ENCODE measurements at regions not wholly inside any gene's neighbourhood (a gene's known extent, or its start where the extent isn't known, plus 50 kb on each side); places are given as distances from the start of the nearest gene placed in this dataset.
A peak's percentile ranks its signal among the peaks of the same experiment; 100 is the strongest.
"Not testable (repeated sequence)": the region's sequence is repeated elsewhere in the genome, so short reads cannot be mapped to it uniquely, and the experiment has no call there.

DNA sequence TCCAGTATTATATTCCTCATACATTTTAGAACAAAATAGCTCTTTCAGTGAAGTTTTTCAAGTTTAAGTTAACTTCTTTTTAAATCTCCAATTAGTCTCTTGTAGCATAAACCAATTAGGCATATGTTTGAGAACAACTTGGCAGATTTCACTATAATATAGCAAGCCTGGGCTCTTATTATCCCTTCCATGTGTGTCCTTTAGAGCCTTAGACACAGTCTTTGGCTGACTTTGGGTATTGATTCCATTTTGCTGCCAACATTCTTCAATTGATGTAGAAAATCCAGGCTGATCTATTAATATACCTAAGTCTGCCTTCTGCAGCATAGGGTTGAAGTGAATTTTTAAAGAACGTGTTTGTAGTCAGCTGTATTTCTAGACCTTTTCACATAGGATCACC, 179.1 kb upstream of the RPRM start:
- ATAC-seq: no peak

GRCh38 chr2:153661801-153662200, 183.2 kb upstream of the RPRM start:
- H3K9me3 Mint-ChIP-seq: peaks cover 24% of the 10 kb centered on the region
- ATAC-seq: no peak
- no peaks in the 10 kb centered on the region for H3K36me3 Mint-ChIP-seq
- H3K27ac Mint-ChIP-seq: no peak overlapping the region
- H3K4me3 Mint-ChIP-seq: no peak overlapping the region
- no peak for DNase-seq (ENCODE audit: low spot score)
- H3K4me1 Mint-ChIP-seq (ENCODE audit: low read depth in 2 of 2): no peaks in the 10 kb centered on the region
- no peaks in the 10 kb centered on the region for H3K27me3 Mint-ChIP-seq

More for the DNA sequence above, 179.1 kb upstream of the RPRM start:
- Mint-ChIP-seq H3K4me3 (no peak overlapping the region), H3K27ac (no peak overlapping the region), H3K27me3 (no peaks in the 10 kb centered on the region), H3K36me3 (no peaks in the 10 kb centered on the region), H3K9me3 (peaks cover 20% of the 10 kb centered on the region), H3K4me1 (ENCODE audit: low read depth in 2 of 2) (no peaks in the 10 kb centered on the region)
- DNase-seq (ENCODE audit: low spot score): no peak

- Mint-ChIP-seq H3K9me3 (peaks cover 23% of the 10 kb centered on the region), H3K27me3 (no peaks in the 10 kb centered on the region), H3K27ac (no peak overlapping the region), H3K36me3 (no peaks in the 10 kb centered on the region), H3K4me1 (ENCODE audit: low read depth in 2 of 2) (no peaks in the 10 kb centered on the region), H3K4me3 (no peak overlapping the region)
- DNase-seq (ENCODE audit: low spot score) (no peak), ATAC-seq (no peak)
Observed at GRCh38 chr2:153663371-153663770, 184.8 kb upstream of the RPRM start.

GRCh38 chr2:153664009-153664408, 185.4 kb upstream of the RPRM start:
- not testable (repeated sequence) for DNase-seq (ENCODE audit: low spot score); H3K27ac Mint-ChIP-seq; H3K36me3 Mint-ChIP-seq; ATAC-seq; H3K4me3 Mint-ChIP-seq; H3K4me1 Mint-ChIP-seq (ENCODE audit: low read depth in 2 of 2); H3K27me3 Mint-ChIP-seq
- peaks cover 23% of the 10 kb centered on the region for H3K9me3 Mint-ChIP-seq

DNA sequence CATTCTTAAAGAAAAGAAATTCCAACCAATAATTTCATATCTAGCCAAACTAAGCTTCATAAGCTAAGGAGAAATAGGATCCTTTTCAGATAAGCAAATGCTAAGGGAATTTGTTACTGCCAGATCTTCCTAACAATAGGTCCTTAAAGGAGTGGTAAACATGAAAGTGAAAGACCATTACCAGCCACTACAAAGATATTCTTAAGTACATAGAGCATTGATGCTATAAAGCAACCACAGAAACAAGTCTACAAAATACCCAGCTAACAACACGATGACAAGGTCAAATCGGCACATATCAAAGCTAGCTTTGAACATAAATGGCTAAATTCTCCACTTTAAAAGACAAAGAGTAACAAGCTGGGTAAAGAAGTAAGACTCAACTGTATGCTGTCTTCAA, 188.9 kb upstream of the RPRM start:
- peaks cover 8% of the 10 kb centered on the region for H3K36me3 Mint-ChIP-seq
- peaks cover 27% of the 10 kb centered on the region for H3K9me3 Mint-ChIP-seq
- H3K4me1 Mint-ChIP-seq (ENCODE audit: low read depth in 2 of 2): no peaks in the 10 kb centered on the region
- ATAC-seq: no peak
- no peak for DNase-seq (ENCODE audit: low spot score)
- H3K4me3 Mint-ChIP-seq: no peak overlapping the region
- no peaks in the 10 kb centered on the region for H3K27me3 Mint-ChIP-seq
- no peak overlapping the region for H3K27ac Mint-ChIP-seq

DNA sequence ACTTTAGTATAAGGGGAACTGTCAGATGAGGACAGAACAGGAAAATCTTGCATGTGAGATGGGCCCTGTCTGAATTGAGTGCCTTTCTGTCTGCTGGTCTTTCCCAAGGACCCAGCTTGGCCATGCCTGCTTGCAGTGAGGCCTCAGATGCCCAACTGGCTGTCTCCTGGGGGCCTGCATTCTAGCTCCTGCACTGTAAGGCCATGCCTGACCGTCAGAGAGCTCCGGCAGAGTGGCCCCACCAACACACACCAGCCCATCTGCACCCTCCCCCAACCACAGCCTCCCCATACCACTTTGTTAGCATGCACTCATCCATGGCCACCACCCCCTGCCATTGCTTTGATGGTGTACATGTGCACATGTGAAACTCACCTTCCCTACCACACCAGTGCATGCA, 190.4 kb upstream of the RPRM start:
- no peaks in the 10 kb centered on the region for H3K27me3 Mint-ChIP-seq
- no peak overlapping the region for H3K4me3 Mint-ChIP-seq
- peaks cover 34% of the 10 kb centered on the region for H3K9me3 Mint-ChIP-seq
- DNase-seq (ENCODE audit: low spot score) (no peak), ATAC-seq (peak in 1 of 2 donors; percentile 45)
- H3K27ac Mint-ChIP-seq: no peak overlapping the region
- no peaks in the 10 kb centered on the region for H3K4me1 Mint-ChIP-seq (ENCODE audit: low read depth in 2 of 2)
- peaks cover 9% of the 10 kb centered on the region for H3K36me3 Mint-ChIP-seq

DNA sequence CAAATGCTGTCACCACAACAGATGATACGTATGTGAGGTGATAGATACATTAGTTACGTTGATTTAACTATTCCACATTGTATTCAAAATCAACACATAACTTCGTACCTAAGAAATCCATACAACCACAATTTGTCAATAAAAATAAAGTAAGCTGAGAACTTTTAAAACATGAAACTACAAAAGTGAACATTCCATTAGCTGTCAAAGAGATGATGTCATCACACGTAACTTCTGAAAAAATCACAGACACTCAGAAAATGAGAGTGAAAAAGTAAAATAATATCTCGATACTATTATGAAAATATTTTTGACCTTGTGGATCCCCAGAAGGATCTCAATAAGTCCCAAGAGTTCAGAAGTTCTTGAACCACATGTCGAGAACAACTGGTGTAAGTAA, 161.6 kb upstream of the GALNT13 start:
- ATAC-seq (no peak), DNase-seq (ENCODE audit: low spot score) (no peak)
- H3K27ac Mint-ChIP-seq: no peak overlapping the region
- H3K9me3 Mint-ChIP-seq: peaks cover 13% of the 10 kb centered on the region
- H3K4me1 Mint-ChIP-seq (ENCODE audit: low read depth in 2 of 2): no peaks in the 10 kb centered on the region
- H3K36me3 Mint-ChIP-seq: no peaks in the 10 kb centered on the region
- H3K27me3 Mint-ChIP-seq: no peaks in the 10 kb centered on the region
- no peak overlapping the region for H3K4me3 Mint-ChIP-seq

- DNase-seq (ENCODE audit: low spot score) (no peak), ATAC-seq (no peak)
- Mint-ChIP-seq H3K4me1 (ENCODE audit: low read depth in 2 of 2) (no peaks in the 10 kb centered on the region), H3K36me3 (no peaks in the 10 kb centered on the region), H3K4me3 (no peak overlapping the region), H3K27me3 (no peaks in the 10 kb centered on the region), H3K9me3 (peaks cover 10% of the 10 kb centered on the region), H3K27ac (no peak overlapping the region)
Observed at GRCh38 chr2:153715218-153715850, 156.4 kb upstream of the GALNT13 start.

- H3K4me1 Mint-ChIP-seq (ENCODE audit: low read depth in 2 of 2): no peaks in the 10 kb centered on the region
- H3K27ac Mint-ChIP-seq: no peak overlapping the region
- H3K9me3 Mint-ChIP-seq: peaks cover 10% of the 10 kb centered on the region
- no peak for ATAC-seq
- H3K36me3 Mint-ChIP-seq: no peaks in the 10 kb centered on the region
- DNase-seq (ENCODE audit: low spot score): no peak
- H3K27me3 Mint-ChIP-seq: no peaks in the 10 kb centered on the region
- no peak overlapping the region for H3K4me3 Mint-ChIP-seq
Observed at GRCh38 chr2:153717060-153717459, 154.7 kb upstream of the GALNT13 start.

GRCh38 chr2:153739394-153739793, 132.3 kb upstream of the GALNT13 start:
- no peaks in the 10 kb centered on the region for H3K27me3 Mint-ChIP-seq
- H3K27ac Mint-ChIP-seq: no peak overlapping the region
- H3K9me3 Mint-ChIP-seq: peaks cover 27% of the 10 kb centered on the region
- DNase-seq (ENCODE audit: low spot score) (no peak), ATAC-seq (no peak)
- peaks cover 6% of the 10 kb centered on the region for H3K36me3 Mint-ChIP-seq
- no peak overlapping the region for H3K4me3 Mint-ChIP-seq
- H3K4me1 Mint-ChIP-seq (ENCODE audit: low read depth in 2 of 2): no peaks in the 10 kb centered on the region

- Mint-ChIP-seq H3K4me1 (ENCODE audit: low read depth in 2 of 2) (no peaks in the 10 kb centered on the region), H3K36me3 (peaks cover 15% of the 10 kb centered on the region), H3K27me3 (no peaks in the 10 kb centered on the region), H3K9me3 (peaks cover 23% of the 10 kb centered on the region), H3K27ac (no peak overlapping the region), H3K4me3 (no peak overlapping the region)
- ATAC-seq (no peak), DNase-seq (ENCODE audit: low spot score) (no peak)
Observed at GRCh38 chr2:153761936-153762335, 109.8 kb upstream of the GALNT13 start.

GRCh38 chr2:153766415-153766814, 105.3 kb upstream of the GALNT13 start:
- ATAC-seq (no peak), DNase-seq (ENCODE audit: low spot score) (no peak)
- H3K36me3 Mint-ChIP-seq: peaks cover 19% of the 10 kb centered on the region
- peaks cover 31% of the 10 kb centered on the region for H3K9me3 Mint-ChIP-seq
- H3K4me1 Mint-ChIP-seq (ENCODE audit: low read depth in 2 of 2): no peaks in the 10 kb centered on the region
- no peak overlapping the region for H3K4me3 Mint-ChIP-seq
- H3K27ac Mint-ChIP-seq: no peak overlapping the region
- no peaks in the 10 kb centered on the region for H3K27me3 Mint-ChIP-seq

- peaks cover 15% of the 10 kb centered on the region for H3K9me3 Mint-ChIP-seq
- H3K36me3 Mint-ChIP-seq: peaks cover 11% of the 10 kb centered on the region
- no peak for ATAC-seq
- no peak overlapping the region for H3K4me3 Mint-ChIP-seq
- DNase-seq (ENCODE audit: low spot score): no peak
- no peaks in the 10 kb centered on the region for H3K4me1 Mint-ChIP-seq (ENCODE audit: low read depth in 2 of 2)
- H3K27me3 Mint-ChIP-seq: no peaks in the 10 kb centered on the region
- no peak overlapping the region for H3K27ac Mint-ChIP-seq
Observed at GRCh38 chr2:153770359-153770991, 101.2 kb upstream of the GALNT13 start.

- ATAC-seq (no peak), DNase-seq (ENCODE audit: low spot score) (no peak)
- no peaks in the 10 kb centered on the region for H3K4me1 Mint-ChIP-seq (ENCODE audit: low read depth in 2 of 2)
- peaks cover 7% of the 10 kb centered on the region for H3K9me3 Mint-ChIP-seq
- no peak overlapping the region for H3K4me3 Mint-ChIP-seq
- no peak overlapping the region for H3K27ac Mint-ChIP-seq
- H3K27me3 Mint-ChIP-seq: no peaks in the 10 kb centered on the region
- H3K36me3 Mint-ChIP-seq: no peaks in the 10 kb centered on the region
Observed at GRCh38 chr2:153780241-153780640, 91.5 kb upstream of the GALNT13 start.

DNA sequence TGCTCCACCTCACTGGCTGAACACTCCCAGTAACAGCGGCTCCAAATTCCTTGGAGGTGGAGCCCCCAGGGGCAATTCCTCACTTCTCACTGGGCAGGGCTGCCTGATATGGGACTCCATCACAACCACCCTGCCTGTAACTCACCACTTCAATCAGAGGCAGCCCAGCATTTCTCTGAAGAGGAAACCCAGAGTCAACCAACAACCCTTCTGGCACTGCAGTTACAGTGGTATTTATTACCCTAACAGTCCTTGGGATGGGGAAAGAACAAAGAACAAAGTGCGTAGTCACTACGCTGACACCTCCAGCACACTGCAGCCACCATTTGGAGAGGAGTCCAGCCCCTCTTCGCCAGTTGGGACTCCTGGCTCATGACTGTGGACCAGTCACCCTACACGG, 85.7 kb upstream of the GALNT13 start:
- DNase-seq (ENCODE audit: low spot score): no peak
- no peaks in the 10 kb centered on the region for H3K27me3 Mint-ChIP-seq
- H3K9me3 Mint-ChIP-seq: peaks cover 28% of the 10 kb centered on the region
- H3K4me3 Mint-ChIP-seq: no peak overlapping the region
- H3K4me1 Mint-ChIP-seq (ENCODE audit: low read depth in 2 of 2): no peaks in the 10 kb centered on the region
- H3K27ac Mint-ChIP-seq: no peak overlapping the region
- peaks cover 15% of the 10 kb centered on the region for H3K36me3 Mint-ChIP-seq
- ATAC-seq: no peak

Measured in natural killer cell treated with Interleukin-12 subunit alpha and Interleukin-12 subunit beta and Interleukin-15 and Interleukin-18, amount 100 ng/mL, for 72 hours (primary cell).